Endothelial cell of umbilical vein (primary cell): ENCODE measurements at regions not wholly inside any gene's neighbourhood (a gene's known extent, or its start where the extent isn't known, plus 50 kb on each side); places are given as distances from the start of the nearest gene placed in this dataset.

Experiments
- BruUV-seq: library from RNA; stranded (reverse); fragments of 400-500 nt; replicated peaks from 2 replicates; lab custom pipeline; 2021; lab: Mats Ljungman, UMichigan
- CTCF ChIA-PET: fragments of 300-600, 350-600 bp; sonication (Branson Sonifier 250); formaldehyde crosslinking; loops from one replicate; lab custom pipeline; 2021; ENCODE audit warnings: antibody characterized with exemption, inconsistent platforms; lab: Charles Lee
- POLR2A ChIA-PET: fragments of 300-600, 350-600 bp; sonication (Branson Sonifier 250); formaldehyde crosslinking; loops from one replicate; lab custom pipeline; 2021; ENCODE audit warnings: antibody characterized with exemption, inconsistent platforms; lab: Charles Lee
- DNase-seq: peaks from one replicate; pipeline ENCODE4 v3.0.0-alpha.2; 2011; ENCODE audit warnings: low read depth, low spot score
- FAIRE-seq: peaks from 2 replicates; lab custom pipeline; 2011; peaks lifted over from hg19 to GRCh38; lab: Jason Lieb, UNC
- H2AFZ ChIP-seq: 2 replicates; pipeline ENCODE4 v1.6.0; 2012; ENCODE audit warnings: low read depth, low read length, control low read depth, inconsistent platforms
- H3K27ac ChIP-seq: 2 replicates; pipeline ENCODE4 v1.5.1; 2011; ENCODE audit warnings: low read depth, mild to moderate bottlenecking, control low read depth, low read length, moderate library complexity; ENCODE audit not compliant: insufficient read depth
- H3K27me3 ChIP-seq, 2 experiments: 2 replicates each; pipeline versions ENCODE4 v1.6.0 to v1.6.1; 2011; ENCODE audit warnings: low read length in 2 of 2, mixed read lengths in 1 of 2; ENCODE audit not compliant: control insufficient read depth in 2 of 2, insufficient read depth in 2 of 2
- H3K36me3 ChIP-seq, 2 experiments: 2 replicates in 1 of 2; 3 replicates in 1 of 2; pipeline ENCODE4 v1.5.1; 2011; ENCODE audit warnings: low read length in 2 of 2, mild to moderate bottlenecking in 1 of 2, moderate library complexity in 1 of 2; ENCODE audit not compliant: control insufficient read depth in 2 of 2, insufficient read depth in 2 of 2; ENCODE audit errors: extremely low read depth in 1 of 2
- H3K4me1 ChIP-seq: 3 replicates; pipeline ENCODE4 v1.5.1; 2011; ENCODE audit warnings: mild to moderate bottlenecking, low read length; ENCODE audit not compliant: control insufficient read depth, insufficient read depth; ENCODE audit errors: extremely low read depth
- H3K4me2 ChIP-seq: 2 replicates; pipeline ENCODE4 v1.6.1; 2011; ENCODE audit warnings: low read length, control low read depth, mixed read lengths; ENCODE audit not compliant: insufficient read depth
- H3K4me3 ChIP-seq, 3 experiments: fragments of 200-600 bp in 1 of 3; sonication (generic), shearing (Covaris generic) in 1 of 3; replicated peaks in 1 of 3; 2 replicates each; pipeline ENCODE4 v1.5.1; 2011 to 2016; ENCODE audit warnings: control low read depth in 3 of 3, low read length in 3 of 3, mild to moderate bottlenecking in 2 of 3, inconsistent platforms in 1 of 3, low read depth in 1 of 3, moderate library complexity in 1 of 3; ENCODE audit not compliant: insufficient read depth in 1 of 3
- H3K79me2 ChIP-seq: 2 replicates; pipeline ENCODE4 v1.6.0; 2012; ENCODE audit warnings: low read length, inconsistent platforms; ENCODE audit not compliant: control insufficient read depth, insufficient read depth
- H3K9ac ChIP-seq: replicated peaks from 2 replicates; pipeline ENCODE3; 2011; ENCODE audit warnings: low read length, control low read depth; ENCODE audit not compliant: insufficient read depth; ENCODE audit errors: extremely low read depth
- H3K9me1 ChIP-seq: replicated peaks from 3 replicates; pipeline ENCODE4 v1.6.0; 2011; ENCODE audit warnings: mild to moderate bottlenecking, low read length; ENCODE audit not compliant: control insufficient read depth, insufficient read depth; ENCODE audit errors: extremely low read depth
- H3K9me3 ChIP-seq: replicated peaks from 2 replicates; pipeline ENCODE4 v1.5.1; 2012; ENCODE audit warnings: low read length, inconsistent platforms; ENCODE audit not compliant: control insufficient read depth, insufficient read depth
- H4K20me1 ChIP-seq: replicated peaks from 2 replicates; pipeline ENCODE3; 2011; ENCODE audit warnings: mild to moderate bottlenecking, low read length; ENCODE audit not compliant: control insufficient read depth, insufficient read depth; ENCODE audit errors: extremely low read depth
- EZH2 ChIP-seq: IDR thresholded peaks from 2 replicates; pipeline ENCODE4 v1.6.1; 2012; ENCODE audit warnings: borderline replicate concordance, low read depth, mild to moderate bottlenecking, moderate library complexity, low read length, inconsistent platforms; ENCODE audit not compliant: severe bottlenecking
- FOS ChIP-seq: IDR thresholded peaks from 2 replicates; pipeline ENCODE4 v1.6.1; 2011; ENCODE audit warnings: mild to moderate bottlenecking, low read length, moderate library complexity, borderline replicate concordance; ENCODE audit not compliant: insufficient read depth
- GATA2 ChIP-seq: IDR thresholded peaks from 2 replicates; pipeline ENCODE4 v1.7.0; 2011; ENCODE audit warnings: low read depth, mild to moderate bottlenecking, moderate library complexity, mixed read lengths, low read length; ENCODE audit not compliant: insufficient read length, insufficient read depth
- JUN ChIP-seq: IDR thresholded peaks from 2 replicates; pipeline ENCODE4 v1.6.1; 2011; ENCODE audit warnings: borderline replicate concordance, low read depth; ENCODE audit not compliant: insufficient read length, insufficient read depth
- MAX ChIP-seq: IDR thresholded peaks from 2 replicates; pipeline ENCODE4 v1.6.1; 2011; ENCODE audit not compliant: insufficient read depth, insufficient read length
- MYC ChIP-seq: IDR thresholded peaks from one replicate; pipeline ENCODE4 v1.6.1; 2011; ENCODE audit warnings: mild to moderate bottlenecking, low read depth, low read length
- POLR2A ChIP-seq: IDR thresholded peaks from 2 replicates; pipeline ENCODE4 v1.6.1; 2012; ENCODE audit warnings: low read depth, mild to moderate bottlenecking, control low read depth, low read length
- POLR2AphosphoS5 ChIP-seq: IDR thresholded peaks from 2 replicates; pipeline ENCODE4 v1.6.1; 2012; ENCODE audit warnings: low read depth, mild to moderate bottlenecking, control low read depth, low read length, moderate library complexity; ENCODE audit not compliant: insufficient read depth
- dilution Hi-C: fragments of 300-500 bp; cut with MboI; formaldehyde crosslinking; loops from one replicate; pipeline ENCODE4 v1.15.0; 2019; ENCODE audit warnings: low sequenced_read_pairs; ENCODE audit not compliant: extremely low pct_ligation_motif_present
- intact Hi-C: fragments of 100-400 bp; cut with micrococcal nuclease; formaldehyde crosslinking; loops from one replicate; pipeline ENCODE4 v1.10.0; 2022
- TF ChIP-seq, protein P1 (sequence below), 2 donors: IDR thresholded peaks; 1 replicate in 1 of 2; 2 replicates in 1 of 2; pipeline ENCODE4 v1.5.1; 2011; ENCODE audit warnings: low read length in 2 of 2, mild to moderate bottlenecking in 2 of 2, moderate library complexity in 2 of 2, control low read depth in 1 of 2, inconsistent platforms in 1 of 2, low read depth in 1 of 2; ENCODE audit not compliant: insufficient read depth in 1 of 2; ENCODE audit errors: extremely low read depth in 1 of 2

- ChIA-PET POLR2A (no interaction called here), CTCF (no interaction called here)
- DNase-seq (no peak), FAIRE-seq (no peak)
- H4K20me1 ChIP-seq, result no peaks in the 10 kb centered on the region
- H3K4me2 ChIP-seq, result no peak overlapping the region
- H2AFZ ChIP-seq, result no peak overlapping the region
- no peaks in the 10 kb centered on the region for H3K36me3 ChIP-seq
- no peak overlapping the region for H3K4me3 ChIP-seq
- TF ChIP-seq JUN (no peak), MAX (no peak), FOS (no peak), EZH2 (no peak), MYC (no peak), POLR2AphosphoS5 (no peak), POLR2A (no peak), GATA2 (no peak)
- TF ChIP-seq, protein P1, sequence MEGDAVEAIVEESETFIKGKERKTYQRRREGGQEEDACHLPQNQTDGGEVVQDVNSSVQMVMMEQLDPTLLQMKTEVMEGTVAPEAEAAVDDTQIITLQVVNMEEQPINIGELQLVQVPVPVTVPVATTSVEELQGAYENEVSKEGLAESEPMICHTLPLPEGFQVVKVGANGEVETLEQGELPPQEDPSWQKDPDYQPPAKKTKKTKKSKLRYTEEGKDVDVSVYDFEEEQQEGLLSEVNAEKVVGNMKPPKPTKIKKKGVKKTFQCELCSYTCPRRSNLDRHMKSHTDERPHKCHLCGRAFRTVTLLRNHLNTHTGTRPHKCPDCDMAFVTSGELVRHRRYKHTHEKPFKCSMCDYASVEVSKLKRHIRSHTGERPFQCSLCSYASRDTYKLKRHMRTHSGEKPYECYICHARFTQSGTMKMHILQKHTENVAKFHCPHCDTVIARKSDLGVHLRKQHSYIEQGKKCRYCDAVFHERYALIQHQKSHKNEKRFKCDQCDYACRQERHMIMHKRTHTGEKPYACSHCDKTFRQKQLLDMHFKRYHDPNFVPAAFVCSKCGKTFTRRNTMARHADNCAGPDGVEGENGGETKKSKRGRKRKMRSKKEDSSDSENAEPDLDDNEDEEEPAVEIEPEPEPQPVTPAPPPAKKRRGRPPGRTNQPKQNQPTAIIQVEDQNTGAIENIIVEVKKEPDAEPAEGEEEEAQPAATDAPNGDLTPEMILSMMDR (IDR thresholded peaks at IDR 0.05; ENCODE audit: extremely low read depth in 1 of 2, insufficient read depth in 1 of 2, low read depth in 1 of 2, low read length in 2 of 2), result no peak
- no peak overlapping the region for H3K27ac ChIP-seq
- intact Hi-C loops, result no loop called here
- no peaks in the 10 kb centered on the region for H3K79me2 ChIP-seq
- no peaks in the 10 kb centered on the region for H3K27me3 ChIP-seq
- H3K4me1 ChIP-seq, result no peaks in the 10 kb centered on the region
- no TSS peak for BruUV-seq
- H3K9ac ChIP-seq, result no peak overlapping the region
- dilution Hi-C loops, result no loop called here
- no peaks in the 10 kb centered on the region for H3K9me3 ChIP-seq
- H3K9me1 ChIP-seq, result no peaks in the 10 kb centered on the region
These were observed 265.4 kb downstream of the GASK1B start for GRCh38 chr4:157907226-157907946.
